ENCODE measurements at regions not wholly inside any gene's neighbourhood (a gene's known extent, or its start where the extent isn't known, plus 50 kb on each side); places are given as distances from the start of the nearest gene placed in this dataset.

DNA sequence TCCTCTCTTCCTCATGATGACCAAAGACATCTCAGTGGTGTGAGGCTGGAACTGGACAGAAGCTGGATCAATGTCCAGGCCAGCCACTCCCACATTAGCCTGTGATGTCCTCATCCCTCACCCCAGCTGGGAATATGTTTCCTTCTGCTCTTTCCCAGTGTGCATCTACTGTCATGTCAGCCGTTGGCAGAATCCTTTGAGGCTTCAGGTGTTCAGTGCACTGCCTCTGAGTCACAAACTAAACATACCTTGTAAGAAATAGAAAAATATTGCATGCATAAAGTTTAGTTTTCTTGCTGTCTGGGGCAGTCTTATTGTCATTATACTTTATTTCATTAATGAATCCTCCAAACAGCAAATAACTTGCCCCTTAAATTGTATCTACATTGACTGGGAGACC lies 161.6 kb upstream of the RASGRP1 start:
- H4K20me1 ChIP-seq (ENCODE audit: insufficient read depth, low read length): no peaks in the 10 kb centered on the region
- no peaks in the 10 kb centered on the region for H3K9me2 ChIP-seq (ENCODE audit: insufficient read depth, low read length)
- POLR2A ChIA-PET: interaction anchor here (0.6 kb wide), 1 partner anchor 714 kb away, joined by 3 read pairs; no protein-coding TSS in a partner anchor
- no peak overlapping the region for H2AFZ ChIP-seq (ENCODE audit: low read length)
- H3K27ac ChIP-seq (ENCODE audit: low read depth, low read length, poor library complexity, severe bottlenecking): no peak overlapping the region
- no peaks in the 10 kb centered on the region for H3K4me1 ChIP-seq (ENCODE audit: insufficient read depth, low read length, poor library complexity, severe bottlenecking)
- H3K4me2 ChIP-seq (ENCODE audit: low read length): no peak overlapping the region
- no peaks in the 10 kb centered on the region for H3K36me3 ChIP-seq (ENCODE audit: insufficient read depth, low read length)
- DNase-seq (ENCODE audit: low spot score): no peak
- no TSS peak for BruUV-seq (replicated peaks)
- TF ChIP-seq, protein P1, sequence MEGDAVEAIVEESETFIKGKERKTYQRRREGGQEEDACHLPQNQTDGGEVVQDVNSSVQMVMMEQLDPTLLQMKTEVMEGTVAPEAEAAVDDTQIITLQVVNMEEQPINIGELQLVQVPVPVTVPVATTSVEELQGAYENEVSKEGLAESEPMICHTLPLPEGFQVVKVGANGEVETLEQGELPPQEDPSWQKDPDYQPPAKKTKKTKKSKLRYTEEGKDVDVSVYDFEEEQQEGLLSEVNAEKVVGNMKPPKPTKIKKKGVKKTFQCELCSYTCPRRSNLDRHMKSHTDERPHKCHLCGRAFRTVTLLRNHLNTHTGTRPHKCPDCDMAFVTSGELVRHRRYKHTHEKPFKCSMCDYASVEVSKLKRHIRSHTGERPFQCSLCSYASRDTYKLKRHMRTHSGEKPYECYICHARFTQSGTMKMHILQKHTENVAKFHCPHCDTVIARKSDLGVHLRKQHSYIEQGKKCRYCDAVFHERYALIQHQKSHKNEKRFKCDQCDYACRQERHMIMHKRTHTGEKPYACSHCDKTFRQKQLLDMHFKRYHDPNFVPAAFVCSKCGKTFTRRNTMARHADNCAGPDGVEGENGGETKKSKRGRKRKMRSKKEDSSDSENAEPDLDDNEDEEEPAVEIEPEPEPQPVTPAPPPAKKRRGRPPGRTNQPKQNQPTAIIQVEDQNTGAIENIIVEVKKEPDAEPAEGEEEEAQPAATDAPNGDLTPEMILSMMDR (conservative IDR thresholded peaks at IDR 0.05; ENCODE audit: low read length): no peak
- TF ChIP-seq EZH2phosphoT487 (IDR thresholded peaks at IDR 0.05; ENCODE audit: borderline replicate concordance, low read depth, low read length): no peak
- H3K9me3 ChIP-seq (ENCODE audit: low read length): no peaks in the 10 kb centered on the region
- intact Hi-C loops (cut with micrococcal nuclease; ENCODE audit: unreplicated experiment): no loop called here
- H3K4me3 ChIP-seq (ENCODE audit: low read depth, low read length, poor library complexity, severe bottlenecking): no peak overlapping the region
- CTCF ChIA-PET (ENCODE audit: unreplicated experiment): no interaction called here
- no peaks in the 10 kb centered on the region for H3K79me2 ChIP-seq (ENCODE audit: insufficient read depth, low read depth, low read length)

GRCh38 chr15:38733331-38733730 lies 168.7 kb upstream of the RASGRP1 start:
- intact Hi-C loops (cut with micrococcal nuclease; ENCODE audit: unreplicated experiment): no loop called here
- TF ChIP-seq, protein P1 (conservative IDR thresholded peaks at IDR 0.05; ENCODE audit: low read length): no peak
- no peak for TF ChIP-seq EZH2phosphoT487 (IDR thresholded peaks at IDR 0.05; ENCODE audit: borderline replicate concordance, low read depth, low read length)
- Histone ChIP-seq H4K20me1 (ENCODE audit: insufficient read depth, low read length) (no peaks in the 10 kb centered on the region), H3K4me3 (ENCODE audit: low read depth, low read length, poor library complexity, severe bottlenecking) (no peak overlapping the region), H2AFZ (ENCODE audit: low read length) (no peak overlapping the region), H3K9me3 (ENCODE audit: low read length) (no peaks in the 10 kb centered on the region), H3K9me2 (ENCODE audit: insufficient read depth, low read length) (no peaks in the 10 kb centered on the region), H3K4me2 (ENCODE audit: low read length) (no peak overlapping the region), H3K4me1 (ENCODE audit: insufficient read depth, low read length, poor library complexity, severe bottlenecking) (no peaks in the 10 kb centered on the region), H3K79me2 (ENCODE audit: insufficient read depth, low read depth, low read length) (no peaks in the 10 kb centered on the region), H3K36me3 (ENCODE audit: insufficient read depth, low read length) (no peaks in the 10 kb centered on the region), H3K27ac (ENCODE audit: low read depth, low read length, poor library complexity, severe bottlenecking) (no peak overlapping the region)
- CTCF ChIA-PET (ENCODE audit: unreplicated experiment): no interaction called here
- no TSS peak for BruUV-seq (replicated peaks)
- no peak for DNase-seq (ENCODE audit: low spot score)
- POLR2A ChIA-PET: no interaction called here

DNA sequence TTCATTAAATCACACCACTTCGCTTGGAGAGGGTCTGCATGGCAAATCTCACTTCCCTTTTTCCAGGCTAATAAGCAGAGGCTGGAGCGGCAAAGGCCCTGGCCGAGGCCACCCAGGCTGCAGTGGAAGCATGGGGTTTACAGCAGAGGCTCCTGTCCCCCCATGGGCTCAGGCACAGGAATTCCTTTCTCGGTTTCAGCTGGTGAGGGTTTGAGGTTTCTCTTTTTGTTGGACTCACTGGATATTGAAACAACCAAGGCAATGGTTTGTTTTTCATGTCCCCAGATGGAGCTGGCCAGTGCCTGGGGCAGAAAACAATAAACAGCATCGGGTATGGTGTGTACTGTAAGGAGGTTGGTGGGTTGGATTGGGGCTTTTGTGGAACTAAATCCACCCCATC lies 175.6 kb upstream of the RASGRP1 start:
- Histone ChIP-seq H3K79me2 (ENCODE audit: insufficient read depth, low read depth, low read length) (no peaks in the 10 kb centered on the region), H3K4me1 (ENCODE audit: insufficient read depth, low read length, poor library complexity, severe bottlenecking) (no peaks in the 10 kb centered on the region), H3K36me3 (ENCODE audit: insufficient read depth, low read length) (no peaks in the 10 kb centered on the region), H4K20me1 (ENCODE audit: insufficient read depth, low read length) (no peaks in the 10 kb centered on the region), H2AFZ (ENCODE audit: low read length) (no peak overlapping the region), H3K9me2 (ENCODE audit: insufficient read depth, low read length) (no peaks in the 10 kb centered on the region), H3K27ac (ENCODE audit: low read depth, low read length, poor library complexity, severe bottlenecking) (no peak overlapping the region), H3K9me3 (ENCODE audit: low read length) (no peaks in the 10 kb centered on the region), H3K4me3 (ENCODE audit: low read depth, low read length, poor library complexity, severe bottlenecking) (no peak overlapping the region), H3K4me2 (ENCODE audit: low read length) (no peak overlapping the region)
- no peak for DNase-seq (ENCODE audit: low spot score)
- intact Hi-C loops (cut with micrococcal nuclease; ENCODE audit: unreplicated experiment): no loop called here
- POLR2A ChIA-PET: interaction anchor here (0.6 kb wide), 1 partner anchor 949 kb away, joined by 3 read pairs; no protein-coding TSS in a partner anchor
- CTCF ChIA-PET (ENCODE audit: unreplicated experiment): no interaction called here
- no peak for TF ChIP-seq EZH2phosphoT487 (IDR thresholded peaks at IDR 0.05; ENCODE audit: borderline replicate concordance, low read depth, low read length)
- TF ChIP-seq, protein P1 (conservative IDR thresholded peaks at IDR 0.05; ENCODE audit: low read length): no peak
- BruUV-seq (replicated peaks): no TSS peak

Measured in OCI-LY7 (cell line).